HL-60 (cell line): ENCODE measurements at regions not wholly inside any gene's neighbourhood (a gene's known extent, or its start where the extent isn't known, plus 50 kb on each side); places are given as distances from the start of the nearest gene placed in this dataset.

Experiments
- CTCF ChIP-seq: IDR thresholded peaks from one replicate; pipeline ENCODE4 v1.5.1; 2011; ENCODE audit warnings: low read length, control low read depth, inconsistent platforms; ENCODE audit not compliant: insufficient read depth
- POLR2AphosphoS5 ChIP-seq: IDR thresholded peaks from 2 replicates; pipeline ENCODE4 v1.6.1; 2012; ENCODE audit warnings: low read depth

DNA sequence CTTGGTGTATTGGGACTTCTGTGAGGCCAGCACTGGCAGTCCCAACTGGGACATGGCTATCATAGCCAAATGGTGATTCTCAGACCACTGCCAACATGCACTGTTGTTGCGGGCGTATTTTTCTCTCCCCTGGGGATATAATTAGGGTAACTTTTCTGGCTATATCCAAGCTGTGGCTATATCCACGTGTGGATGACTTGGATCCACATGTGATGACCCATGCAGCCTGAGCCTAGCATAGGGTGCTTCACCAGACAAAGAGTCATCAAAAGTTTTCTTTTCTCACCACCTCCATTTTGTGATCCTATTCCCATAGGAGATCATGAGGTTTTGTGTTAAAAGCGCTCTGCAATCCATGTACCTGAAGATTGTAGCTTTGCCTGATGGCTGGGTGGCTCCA lies 51.2 kb upstream of the CSF3R start:
- TF ChIP-seq CTCF (no peak), POLR2AphosphoS5 (no peak)
